B cell (primary cell): ENCODE measurements at regions not wholly inside any gene's neighbourhood (a gene's known extent, or its start where the extent isn't known, plus 50 kb on each side); places are given as distances from the start of the nearest gene placed in this dataset.

ENCODE experiments used
- EZH2 ChIP-seq: IDR thresholded peaks from 2 replicates; pipeline ENCODE4 v1.6.1; 2012; ENCODE audit warnings: borderline replicate concordance, low read depth, mild to moderate bottlenecking, moderate library complexity, low read length; ENCODE audit not compliant: insufficient read depth, poor library complexity, severe bottlenecking
- TF ChIP-seq, protein P1 (sequence below): fragments of 200-600 bp; IDR thresholded peaks from one replicate; pipeline ENCODE4 v1.8.0; 2022; ENCODE audit warnings: antibody characterized with exemption, mild to moderate bottlenecking

DNA sequence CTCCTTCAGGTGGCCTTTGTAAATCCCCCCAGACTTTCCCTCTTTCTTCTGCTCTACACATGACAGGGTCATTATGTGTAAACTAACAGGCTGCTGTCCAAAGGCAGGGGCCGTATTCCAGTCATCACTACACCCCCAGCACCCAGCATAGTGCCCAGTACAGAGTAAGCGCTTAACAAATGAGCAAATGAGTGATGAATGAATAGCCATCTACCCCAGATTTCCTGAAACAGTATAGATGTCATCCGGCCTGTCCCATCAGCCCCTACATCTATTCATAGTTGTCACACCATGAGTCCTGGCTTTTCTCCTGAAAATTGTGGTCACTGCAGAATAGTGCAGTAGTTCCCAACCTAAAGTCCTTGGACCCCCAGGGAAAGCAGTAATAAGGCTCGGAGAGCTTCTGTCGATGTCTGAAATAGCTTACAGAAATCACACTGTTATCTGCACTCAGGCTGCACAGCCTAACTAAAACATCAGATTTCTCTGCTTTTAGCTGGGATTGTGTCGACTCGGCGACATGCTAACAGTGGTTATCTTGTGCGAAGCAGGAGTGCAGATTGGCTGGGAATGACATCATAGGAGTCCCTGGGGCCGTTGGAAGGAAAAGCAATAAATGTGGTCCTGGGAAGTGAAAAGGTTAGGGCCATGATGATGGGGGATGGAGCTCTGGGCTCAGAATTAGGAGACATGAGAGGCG lies 143.8 kb upstream of the NECTIN1 start:
- TF ChIP-seq, protein P1, sequence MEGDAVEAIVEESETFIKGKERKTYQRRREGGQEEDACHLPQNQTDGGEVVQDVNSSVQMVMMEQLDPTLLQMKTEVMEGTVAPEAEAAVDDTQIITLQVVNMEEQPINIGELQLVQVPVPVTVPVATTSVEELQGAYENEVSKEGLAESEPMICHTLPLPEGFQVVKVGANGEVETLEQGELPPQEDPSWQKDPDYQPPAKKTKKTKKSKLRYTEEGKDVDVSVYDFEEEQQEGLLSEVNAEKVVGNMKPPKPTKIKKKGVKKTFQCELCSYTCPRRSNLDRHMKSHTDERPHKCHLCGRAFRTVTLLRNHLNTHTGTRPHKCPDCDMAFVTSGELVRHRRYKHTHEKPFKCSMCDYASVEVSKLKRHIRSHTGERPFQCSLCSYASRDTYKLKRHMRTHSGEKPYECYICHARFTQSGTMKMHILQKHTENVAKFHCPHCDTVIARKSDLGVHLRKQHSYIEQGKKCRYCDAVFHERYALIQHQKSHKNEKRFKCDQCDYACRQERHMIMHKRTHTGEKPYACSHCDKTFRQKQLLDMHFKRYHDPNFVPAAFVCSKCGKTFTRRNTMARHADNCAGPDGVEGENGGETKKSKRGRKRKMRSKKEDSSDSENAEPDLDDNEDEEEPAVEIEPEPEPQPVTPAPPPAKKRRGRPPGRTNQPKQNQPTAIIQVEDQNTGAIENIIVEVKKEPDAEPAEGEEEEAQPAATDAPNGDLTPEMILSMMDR = no peak
- no peak for TF ChIP-seq EZH2
